SK-N-SH (cell line): ENCODE measurements at regions not wholly inside any gene's neighbourhood (a gene's known extent, or its start where the extent isn't known, plus 50 kb on each side); places are given as distances from the start of the nearest gene placed in this dataset.

Source experiments
- CTCF ChIA-PET: fragments of 300-600, 350-600 bp; formaldehyde crosslinking; extraction: SDS; loops from one replicate; lab custom pipeline; 2021; lab: Yijun Ruan, JAX
- POLR2A ChIA-PET: fragments of 350-600 bp; sonication (Branson Sonifier 250); formaldehyde crosslinking; extraction: SDS; loops from one replicate; lab custom pipeline; 2020; ENCODE audit warnings: antibody characterized with exemption, inconsistent platforms; lab: Yijun Ruan, JAX
- DNase-seq: peaks from one replicate; pipeline ENCODE4 v3.0.0; 2012
- H2AFZ ChIP-seq: fragments of 200-600 bp; sonication (generic); 2 replicates; pipeline ENCODE4 v1.8.1; 2016; ENCODE audit warnings: antibody characterized with exemption, mild to moderate bottlenecking, low read depth
- H3F3A ChIP-seq: fragments of 200-600 bp; sonication (generic); replicated peaks from 2 replicates; pipeline ENCODE3; 2016; ENCODE audit warnings: antibody characterized with exemption, mild to moderate bottlenecking; ENCODE audit not compliant: insufficient read depth
- H3K27ac ChIP-seq, 2 experiments: fragments of 200-500 bp in 1 of 2; fragments of 200-600 bp in 1 of 2; sonication (Bioruptor generic) in 1 of 2; sonication (generic), shearing (Covaris generic) in 1 of 2; 2 replicates each; pipeline versions ENCODE4 v1.5.1 to v1.6.1; 2014 to 2016; ENCODE audit warnings: low read depth in 2 of 2, inconsistent platforms in 1 of 2, low read length in 1 of 2, mild to moderate bottlenecking in 1 of 2, mixed read lengths in 1 of 2
- H3K27me3 ChIP-seq: fragments of 200-600 bp; sonication (generic), shearing (Covaris generic); 2 replicates; pipeline ENCODE4 v1.6.1; 2016; ENCODE audit warnings: mixed run types; ENCODE audit not compliant: insufficient read depth
- H3K36me3 ChIP-seq, 2 experiments: fragments of 200-500 bp in 1 of 2; fragments of 200-600 bp in 1 of 2; sonication (Bioruptor generic) in 1 of 2; sonication (generic) in 1 of 2; replicated peaks in 1 of 2; 2 replicates each; pipeline versions ENCODE3 to v1.5.1; 2014 to 2016; ENCODE audit warnings: low read length in 1 of 2, mild to moderate bottlenecking in 1 of 2; ENCODE audit not compliant: insufficient read depth in 2 of 2, control insufficient read depth in 1 of 2
- H3K4me1 ChIP-seq, 2 experiments: fragments of 200-500 bp in 1 of 2; fragments of 200-600 bp in 1 of 2; sonication (Bioruptor generic) in 1 of 2; sonication (generic), shearing (Covaris generic) in 1 of 2; 2 replicates each; pipeline versions ENCODE4 v1.5.1 to v1.6.1; 2014 to 2016; ENCODE audit warnings: low read depth in 1 of 2, low read length in 1 of 2, mixed run types in 1 of 2; ENCODE audit not compliant: insufficient read depth in 2 of 2, control insufficient read depth in 1 of 2
- H3K4me2 ChIP-seq: fragments of 200-600 bp; sonication (generic), shearing (Covaris generic); 2 replicates; pipeline ENCODE4 v1.6.1; 2017; ENCODE audit warnings: mixed run types
- H3K4me3 ChIP-seq, 2 experiments: fragments of 200-500 bp in 1 of 2; fragments of 200-600 bp in 1 of 2; sonication (Bioruptor generic) in 1 of 2; sonication (generic), shearing (Covaris generic) in 1 of 2; 2 replicates each; pipeline versions ENCODE4 v1.5.1 to v1.8.1; 2014 to 2016; ENCODE audit warnings: low read depth in 2 of 2, inconsistent platforms in 1 of 2, low read length in 1 of 2, mild to moderate bottlenecking in 1 of 2, mixed read lengths in 1 of 2, moderate library complexity in 1 of 2
- H3K79me2 ChIP-seq: fragments of 200-600 bp; sonication (generic); 2 replicates; pipeline ENCODE4 v1.8.1; 2017; ENCODE audit warnings: mild to moderate bottlenecking; ENCODE audit not compliant: insufficient read depth
- H3K9ac ChIP-seq: fragments of 200-600 bp; sonication (generic); 2 replicates; pipeline ENCODE4 v1.6.1; 2017; ENCODE audit warnings: mixed run types
- H3K9me2 ChIP-seq: fragments of 200-600 bp; sonication (generic); 2 replicates; pipeline ENCODE4 v1.6.1; 2017; ENCODE audit warnings: mixed run types
- H3K9me3 ChIP-seq: fragments of 200-600 bp; sonication (generic); 2 replicates; pipeline ENCODE4 v1.6.1; 2017; ENCODE audit warnings: mixed run types, mild to moderate bottlenecking, moderate library complexity
- H4K20me1 ChIP-seq: fragments of 200-600 bp; sonication (generic); 2 replicates; pipeline ENCODE4 v1.6.1; 2017; ENCODE audit warnings: mild to moderate bottlenecking, mixed run types; ENCODE audit not compliant: insufficient read depth
- CTCF ChIP-seq: fragments of 200-600 bp; sonication (generic); IDR thresholded peaks from 2 replicates; pipeline ENCODE4 v1.6.1; 2017; ENCODE audit warnings: antibody characterized with exemption, mild to moderate bottlenecking, moderate library complexity
- FOXM1 ChIP-seq: IDR thresholded peaks from 2 replicates; pipeline ENCODE4 v1.4.0; 2012; ENCODE audit warnings: low read depth, mild to moderate bottlenecking
- IRF3 ChIP-seq: fragments of 150-350 bp; IDR thresholded peaks from 2 replicates; pipeline ENCODE4 v1.6.1; 2016; ENCODE audit warnings: mild to moderate bottlenecking, low read depth, low read length
- JUND ChIP-seq: IDR thresholded peaks from 2 replicates; pipeline ENCODE4 v1.4.0; 2012
- MEF2A ChIP-seq: IDR thresholded peaks from 2 replicates; pipeline ENCODE4 v1.4.0; 2012; ENCODE audit warnings: low read depth, borderline replicate concordance
- NFIC ChIP-seq: IDR thresholded peaks from 2 replicates; pipeline ENCODE4 v1.4.0; 2012; ENCODE audit warnings: borderline replicate concordance
- PBX3 ChIP-seq: IDR thresholded peaks from 2 replicates; pipeline ENCODE4; 2012
- RFX5 ChIP-seq: IDR thresholded peaks from 2 replicates; pipeline ENCODE4 v1.6.1; 2012; ENCODE audit warnings: mild to moderate bottlenecking, improper control_type of control experiment, low read length
- RXRA ChIP-seq: IDR thresholded peaks from 2 replicates; pipeline ENCODE4 v1.4.0; 2012; ENCODE audit warnings: low read depth, mild to moderate bottlenecking, borderline replicate concordance
- SIN3A ChIP-seq: IDR thresholded peaks from 2 replicates; pipeline ENCODE4 v1.6.1; 2012; ENCODE audit warnings: low read depth, mild to moderate bottlenecking, low read length, moderate library complexity, borderline replicate concordance
- SMC3 ChIP-seq: IDR thresholded peaks from 2 replicates; pipeline ENCODE4 v1.6.1; 2012; ENCODE audit warnings: low read depth, low read length, improper control_type of control experiment
- USF1 ChIP-seq: IDR thresholded peaks from 2 replicates; pipeline ENCODE4 v1.4.0; 2012; ENCODE audit warnings: low read depth, borderline replicate concordance
- USF2 ChIP-seq: fragments of 150-350 bp; IDR thresholded peaks from 2 replicates; pipeline ENCODE4 v1.6.1; 2017; ENCODE audit warnings: antibody characterized with exemption, low read length, low read depth, borderline replicate concordance
- ZBTB33 ChIP-seq: IDR thresholded peaks from 2 replicates; pipeline ENCODE4 v1.4.0; 2012; ENCODE audit warnings: low read depth, borderline replicate concordance
- WGBS: methylation state at CpG from one replicate; pipeline ENCODE4 v1.1.6; 2017; ENCODE audit warnings: low lambda C conversion rate; 5-methylcytosine and 5-hydroxymethylcytosine counted together

GRCh38 chr2:66802877-66803276, 368.0 kb downstream of the MEIS1 start (continued):
- TF ChIP-seq PBX3 (no peak), RXRA (no peak), RFX5 (no peak)

GRCh38 chr2:66803726-66804125, 368.8 kb downstream of the MEIS1 start:
- CTCF ChIA-PET: no interaction called here

More at GRCh38 chr2:66803726-66804125, 368.8 kb downstream of the MEIS1 start:
- H3K4me1 ChIP-seq: no peaks in the 10 kb centered on the region; a peak in 1 of 4 replicates
- no peaks in the 10 kb centered on the region for H3K79me2 ChIP-seq
- no peak overlapping the region for H3K4me2 ChIP-seq
- 63% methylated on average over 2 of the region's 2 CpGs for WGBS
- no peak for DNase-seq
- H3K27me3 ChIP-seq: no peaks in the 10 kb centered on the region
- H3F3A ChIP-seq: no peaks in the 10 kb centered on the region
- H3K9me3 ChIP-seq: no peaks in the 10 kb centered on the region
- POLR2A ChIA-PET: no interaction called here
- no peak overlapping the region for H3K4me3 ChIP-seq
- no peaks in the 10 kb centered on the region for H3K36me3 ChIP-seq
- H3K9me2 ChIP-seq: no peaks in the 10 kb centered on the region
- no peak overlapping the region for H2AFZ ChIP-seq
- H3K27ac ChIP-seq: no peak overlapping the region
- H3K9ac ChIP-seq: no peak overlapping the region
- H4K20me1 ChIP-seq: no peaks in the 10 kb centered on the region
- TF ChIP-seq CTCF (no peak), SIN3A (no peak), FOXM1 (no peak), RFX5 (no peak), ZBTB33 (no peak), USF1 (no peak), USF2 (no peak), IRF3 (no peak), JUND (no peak), PBX3 (no peak), SMC3 (no peak), NFIC (no peak), MEF2A (no peak)
